CD14-positive monocyte (primary cell): ENCODE measurements at regions not wholly inside any gene's neighbourhood (a gene's known extent, or its start where the extent isn't known, plus 50 kb on each side); places are given as distances from the start of the nearest gene placed in this dataset.

Source experiments
- DNase-seq, 3 donors: peaks; one replicate each; pipeline ENCODE4 v3.0.0-alpha.2; 2011 to 2022
- H2AFZ ChIP-seq: 2 replicates; pipeline ENCODE4 v1.6.0; 2012; ENCODE audit warnings: mild to moderate bottlenecking, low read depth, low read length, inconsistent platforms; ENCODE audit not compliant: insufficient read depth, poor library complexity, severe bottlenecking
- H3K27ac ChIP-seq, 2 donors: 1 replicate in 1 of 2; 2 replicates in 1 of 2; pipeline ENCODE4 v1.5.1; 2012 to 2013; ENCODE audit warnings: low read length in 2 of 2, control low read depth in 1 of 2, inconsistent platforms in 1 of 2, low read depth in 1 of 2, mild to moderate bottlenecking in 1 of 2
- H3K27me3 ChIP-seq, 2 donors: one replicate each; pipeline versions ENCODE4 v1.6.0 to v1.6.1; 2011 to 2013; ENCODE audit warnings: low read length in 2 of 2; ENCODE audit not compliant: control insufficient read depth in 2 of 2, insufficient read depth in 2 of 2
- H3K36me3 ChIP-seq, 2 donors: replicated peaks in 1 of 2; 1 replicate in 1 of 2; 2 replicates in 1 of 2; pipeline versions ENCODE4 v1.5.1 to v1.6.1; 2012 to 2013; ENCODE audit warnings: low read length in 2 of 2, control low read depth in 1 of 2, inconsistent platforms in 1 of 2, mild to moderate bottlenecking in 1 of 2; ENCODE audit not compliant: insufficient read depth in 2 of 2, control insufficient read depth in 1 of 2
- H3K4me1 ChIP-seq, 2 donors: 1 replicate in 1 of 2; 2 replicates in 1 of 2; pipeline versions ENCODE4 v1.5.1 to v1.6.1; 2012 to 2013; ENCODE audit warnings: low read length in 2 of 2, control low read depth in 1 of 2, inconsistent platforms in 1 of 2, mild to moderate bottlenecking in 1 of 2, moderate library complexity in 1 of 2; ENCODE audit not compliant: insufficient read depth in 2 of 2, control insufficient read depth in 1 of 2
- H3K4me2 ChIP-seq: replicated peaks from 2 replicates; pipeline ENCODE3; 2012; ENCODE audit warnings: low read length, moderate library complexity, mild to moderate bottlenecking; ENCODE audit not compliant: poor library complexity, severe bottlenecking; ENCODE audit errors: extremely low read depth
- H3K4me3 ChIP-seq, 3 experiments: fragments of 200-600 bp in 1 of 3; sonication (generic) in 1 of 3; replicated peaks in 1 of 3; 1 replicate in 2 of 3; 2 replicates in 1 of 3; pipeline ENCODE4 v1.5.1; 2011 to 2013; ENCODE audit warnings: low read length in 3 of 3, mild to moderate bottlenecking in 3 of 3, control low read depth in 2 of 3, low read depth in 2 of 3, inconsistent platforms in 1 of 3, moderate library complexity in 1 of 3
- H3K79me2 ChIP-seq: 2 replicates; pipeline ENCODE4 v1.6.0; 2012; ENCODE audit warnings: mild to moderate bottlenecking, control low read depth, inconsistent platforms, low read length, moderate library complexity; ENCODE audit not compliant: insufficient read depth
- H3K9ac ChIP-seq: 2 replicates; pipeline ENCODE4 v1.6.0; 2017; ENCODE audit warnings: low read length, mild to moderate bottlenecking; ENCODE audit not compliant: insufficient read depth, poor library complexity, severe bottlenecking
- H3K9me3 ChIP-seq, 2 donors: replicated peaks in 1 of 2; 1 replicate in 1 of 2; 2 replicates in 1 of 2; pipeline versions ENCODE4 v1.5.1 to v1.6.1; 2012 to 2013; ENCODE audit warnings: low read length in 2 of 2, control low read depth in 1 of 2; ENCODE audit not compliant: control insufficient read depth in 1 of 2, insufficient read depth in 1 of 2
- H4K20me1 ChIP-seq: 2 replicates; pipeline ENCODE4 v1.6.0; 2012; ENCODE audit warnings: mild to moderate bottlenecking, low read length, control low read depth, moderate library complexity; ENCODE audit not compliant: insufficient read depth
- H3K27ac Mint-ChIP-seq, 7 donors: one replicate each; pipeline ENCODE4 v1.8.0; 2020; ENCODE audit warnings: mild to moderate bottlenecking in 7 of 7, mixed read lengths in 7 of 7, moderate library complexity in 6 of 7, inconsistent platforms in 2 of 7
- H3K27me3 Mint-ChIP-seq, 3 donors: one replicate each; pipeline ENCODE4 v1.8.0; 2021 to 2022; ENCODE audit warnings: low read depth in 3 of 3, mild to moderate bottlenecking in 3 of 3, mixed read lengths in 3 of 3, moderate library complexity in 3 of 3, inconsistent platforms in 1 of 3
- H3K36me3 Mint-ChIP-seq, 2 donors: one replicate each; pipeline ENCODE4 v1.8.0; 2020; ENCODE audit warnings: mixed read lengths in 2 of 2, inconsistent platforms in 1 of 2, mild to moderate bottlenecking in 1 of 2
- H3K4me1 Mint-ChIP-seq: one replicate; pipeline ENCODE4 v1.8.0; 2020; ENCODE audit warnings: mild to moderate bottlenecking, mixed read lengths
- H3K4me3 Mint-ChIP-seq, 2 donors: one replicate each; pipeline ENCODE4 v1.8.0; 2020; ENCODE audit warnings: mild to moderate bottlenecking in 2 of 2, mixed read lengths in 2 of 2, moderate library complexity in 1 of 2
- H3K9me3 Mint-ChIP-seq, 7 donors: one replicate each; pipeline ENCODE4 v1.8.0; 2020 to 2022; ENCODE audit warnings: mixed read lengths in 7 of 7, mild to moderate bottlenecking in 6 of 7, moderate library complexity in 6 of 7, inconsistent platforms in 2 of 7
- WGBS: methylation state at CpG from one replicate; pipeline ENCODE4 v1.1.5; 2013; ENCODE audit warnings: missing lambda C conversion rate; ENCODE audit not compliant: insufficient coverage; 5-methylcytosine and 5-hydroxymethylcytosine counted together
- intact Hi-C, 2 donors: fragments of 100-400 bp; cut with micrococcal nuclease; formaldehyde crosslinking; loops; one replicate each; pipeline versions ENCODE4 v1.15.0 to v1.15.1; 2023
- TF ChIP-seq, protein P1 (sequence below): fragments of 200-600 bp; IDR thresholded peaks from one replicate; pipeline ENCODE4 v1.8.0; 2022; ENCODE audit warnings: antibody characterized with exemption, mild to moderate bottlenecking

DNA sequence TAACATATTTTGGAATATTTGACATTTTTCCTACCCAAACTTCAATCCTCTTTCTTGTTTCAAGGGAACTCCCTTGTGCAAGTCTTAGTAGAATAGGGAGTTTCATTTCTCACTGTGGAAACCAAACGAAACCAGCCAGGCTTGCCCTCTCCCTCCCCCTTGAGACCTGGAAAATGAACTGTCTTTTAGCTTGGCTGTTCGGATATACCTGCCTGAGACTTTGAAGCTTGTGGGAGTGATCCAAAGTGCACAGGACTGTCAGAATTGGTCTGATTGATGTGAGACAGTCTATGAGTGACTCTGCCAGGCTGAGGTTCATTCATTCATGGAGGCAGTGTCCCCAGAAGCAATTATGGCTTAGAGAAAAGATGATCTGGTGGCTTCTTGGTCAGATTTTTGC is 388.1 kb downstream of the EPM2A start:
- no CpG with 5 or more reads among the region's 2 CpGs for WGBS
- Histone ChIP-seq H3K27me3 (no peaks in the 10 kb centered on the region), H3K27ac (no peak overlapping the region), H3K36me3 (no peaks in the 10 kb centered on the region), H2AFZ (no peak overlapping the region), H3K4me3 (no peak overlapping the region), H3K9ac (no peak overlapping the region), H3K79me2 (no peaks in the 10 kb centered on the region), H3K9me3 (no peaks in the 10 kb centered on the region), H3K4me1 (no peaks in the 10 kb centered on the region), H3K4me2 (no peak overlapping the region), H4K20me1 (no peaks in the 10 kb centered on the region)
- intact Hi-C loops: no loop called here
- H3K9me3 Mint-ChIP-seq: peaks cover 0 to 2% (median 0%) of the 10 kb centered on the region in 7 donors
- no peaks in the 10 kb centered on the region for H3K4me1 Mint-ChIP-seq
- no peaks in the 10 kb centered on the region for H3K36me3 Mint-ChIP-seq
- no peak overlapping the region for H3K27ac Mint-ChIP-seq
- TF ChIP-seq, protein P1, sequence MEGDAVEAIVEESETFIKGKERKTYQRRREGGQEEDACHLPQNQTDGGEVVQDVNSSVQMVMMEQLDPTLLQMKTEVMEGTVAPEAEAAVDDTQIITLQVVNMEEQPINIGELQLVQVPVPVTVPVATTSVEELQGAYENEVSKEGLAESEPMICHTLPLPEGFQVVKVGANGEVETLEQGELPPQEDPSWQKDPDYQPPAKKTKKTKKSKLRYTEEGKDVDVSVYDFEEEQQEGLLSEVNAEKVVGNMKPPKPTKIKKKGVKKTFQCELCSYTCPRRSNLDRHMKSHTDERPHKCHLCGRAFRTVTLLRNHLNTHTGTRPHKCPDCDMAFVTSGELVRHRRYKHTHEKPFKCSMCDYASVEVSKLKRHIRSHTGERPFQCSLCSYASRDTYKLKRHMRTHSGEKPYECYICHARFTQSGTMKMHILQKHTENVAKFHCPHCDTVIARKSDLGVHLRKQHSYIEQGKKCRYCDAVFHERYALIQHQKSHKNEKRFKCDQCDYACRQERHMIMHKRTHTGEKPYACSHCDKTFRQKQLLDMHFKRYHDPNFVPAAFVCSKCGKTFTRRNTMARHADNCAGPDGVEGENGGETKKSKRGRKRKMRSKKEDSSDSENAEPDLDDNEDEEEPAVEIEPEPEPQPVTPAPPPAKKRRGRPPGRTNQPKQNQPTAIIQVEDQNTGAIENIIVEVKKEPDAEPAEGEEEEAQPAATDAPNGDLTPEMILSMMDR: no peak
- peaks cover 0 to 2% (median 0%) of the 10 kb centered on the region in 3 donors for H3K27me3 Mint-ChIP-seq
- no peak overlapping the region for H3K4me3 Mint-ChIP-seq
- DNase-seq: no peak

DNA sequence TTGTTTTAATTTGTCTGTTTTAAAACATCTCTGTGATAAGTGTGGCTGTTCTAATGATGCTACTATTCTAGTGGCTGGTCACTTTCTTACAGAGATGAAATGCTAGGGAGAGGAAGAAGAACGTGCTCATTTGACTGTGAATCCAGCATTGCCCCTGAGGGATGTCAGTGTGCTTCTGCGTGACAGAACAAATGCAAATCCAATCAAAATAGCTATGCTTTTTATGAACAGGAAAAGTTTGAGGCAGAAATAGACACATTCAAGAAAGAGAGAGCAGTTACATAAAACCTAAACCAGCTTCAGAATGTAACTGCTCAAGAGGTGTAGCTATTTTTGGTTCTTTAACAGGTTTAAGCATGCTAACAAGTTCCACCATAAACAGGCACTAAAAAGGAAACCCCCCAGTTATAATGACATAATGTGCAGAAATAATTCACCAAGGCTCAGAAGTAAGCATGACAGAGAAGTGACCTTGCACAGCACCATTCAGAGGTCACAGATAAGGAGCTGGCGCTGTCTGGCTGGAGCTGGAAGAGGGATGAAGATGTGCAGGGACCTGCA is 385.3 kb downstream of the EPM2A start:
- Histone ChIP-seq H2AFZ (no peak overlapping the region), H3K4me1 (no peaks in the 10 kb centered on the region), H3K9me3 (peaks cover 0 to 5% of the 10 kb centered on the region in 2 donors), H3K27ac (no peak overlapping the region), H4K20me1 (no peaks in the 10 kb centered on the region), H3K27me3 (no peaks in the 10 kb centered on the region), H3K9ac (no peak overlapping the region), H3K79me2 (no peaks in the 10 kb centered on the region), H3K36me3 (no peaks in the 10 kb centered on the region), H3K4me3 (no peak overlapping the region), H3K4me2 (no peak overlapping the region)
- TF ChIP-seq, protein P1: no peak
- H3K4me3 Mint-ChIP-seq: no peak overlapping the region
- 67% methylated on average over 1 of the region's 3 CpGs for WGBS
- intact Hi-C loops: no loop called here
- H3K27me3 Mint-ChIP-seq: no peaks in the 10 kb centered on the region
- H3K9me3 Mint-ChIP-seq: peaks cover 0 to 4% (median 0%) of the 10 kb centered on the region in 7 donors
- H3K36me3 Mint-ChIP-seq: no peaks in the 10 kb centered on the region
- no peak for DNase-seq
- H3K4me1 Mint-ChIP-seq: no peaks in the 10 kb centered on the region
- no peak overlapping the region for H3K27ac Mint-ChIP-seq
